SK-N-SH (cell line): ENCODE measurements at regions not wholly inside any gene's neighbourhood (a gene's known extent, or its start where the extent isn't known, plus 50 kb on each side); places are given as distances from the start of the nearest gene placed in this dataset.

Experiments used
- CTCF ChIP-seq: fragments of 200-600 bp; sonication (generic); IDR thresholded peaks from 2 replicates; pipeline ENCODE4 v1.6.1; 2017; ENCODE audit warnings: antibody characterized with exemption, mild to moderate bottlenecking, moderate library complexity
- EZH2phosphoT487 ChIP-seq: fragments of 200-600 bp; sonication (generic); IDR thresholded peaks from 2 replicates; pipeline ENCODE4 v1.6.1; 2017; ENCODE audit warnings: low read depth, mixed run types, mild to moderate bottlenecking, antibody characterized with exemption, moderate library complexity, borderline replicate concordance
- GABPA ChIP-seq: IDR thresholded peaks from 2 replicates; pipeline ENCODE4 v1.4.0; 2012; ENCODE audit warnings: low read depth, mild to moderate bottlenecking
- MAX ChIP-seq: IDR thresholded peaks from 2 replicates; pipeline ENCODE4 v1.4.0; 2012; ENCODE audit warnings: low read depth
- PBX3 ChIP-seq: IDR thresholded peaks from 2 replicates; pipeline ENCODE4; 2012
- RAD21 ChIP-seq: IDR thresholded peaks from 2 replicates; pipeline ENCODE4 v1.6.1; 2012; ENCODE audit warnings: mild to moderate bottlenecking, low read length

- TF ChIP-seq CTCF (no peak), PBX3 (no peak), MAX (no peak), GABPA (no peak), RAD21 (no peak), EZH2phosphoT487 (no peak)
Measured at GRCh38 chr3:28019740-28020139, 221.7 kb upstream of the CMC1 start.
